ENCODE measurements at regions not wholly inside any gene's neighbourhood (a gene's known extent, or its start where the extent isn't known, plus 50 kb on each side); places are given as distances from the start of the nearest gene placed in this dataset.

- no peaks in the 10 kb centered on the region for H3K79me2 ChIP-seq (replicated peaks; ENCODE audit: insufficient read depth, low read length)
- H3K27ac ChIP-seq (ENCODE audit: low read length) = no peak overlapping the region
- H3F3A ChIP-seq (ENCODE audit: insufficient read depth, low read length, poor library complexity, severe bottlenecking) = no peaks in the 10 kb centered on the region
- no peaks in the 10 kb centered on the region for H3K9me2 ChIP-seq (ENCODE audit: insufficient read depth, low read length)
- H3K9me3 ChIP-seq (ENCODE audit: low read length) = no peaks in the 10 kb centered on the region
- TF ChIP-seq SMC3 (conservative IDR thresholded peaks at IDR 0.05; ENCODE audit: poor library complexity) (no peak), CTCF (IDR thresholded peaks at IDR 0.05; ENCODE audit: poor library complexity, severe bottlenecking) (no peak), EP300 (conservative IDR thresholded peaks at IDR 0.05; ENCODE audit: poor library complexity, severe bottlenecking) (no peak), EZH2 (IDR thresholded peaks at IDR 0.05; ENCODE audit: borderline replicate concordance, insufficient read depth, low read length, poor library complexity, severe bottlenecking) (no peak), RAD21 (conservative IDR thresholded peaks at IDR 0.05) (no peak), POLR2AphosphoS5 (IDR thresholded peaks at IDR 0.05) (no peak), MXI1 (conservative IDR thresholded peaks at IDR 0.05; ENCODE audit: poor library complexity, severe bottlenecking) (no peak), REST (IDR thresholded peaks at IDR 0.05; ENCODE audit: borderline replicate concordance) (no peak), TAF1 (IDR thresholded peaks at IDR 0.05; ENCODE audit: low read depth) (no peak)
- H3K4me2 ChIP-seq (ENCODE audit: low read length) = no peak overlapping the region
- no peaks in the 10 kb centered on the region for H3K27me3 ChIP-seq (ENCODE audit: insufficient read depth, low read depth, low read length)
- no peaks in the 10 kb centered on the region for H3K36me3 ChIP-seq (ENCODE audit: insufficient read depth, low read length)
- H4K20me1 ChIP-seq (ENCODE audit: insufficient read depth) = no peaks in the 10 kb centered on the region
- H3K9ac ChIP-seq (ENCODE audit: low read length) = no peak overlapping the region
- no peak overlapping the region for H3K4me3 ChIP-seq (ENCODE audit: low read length)
- no peak overlapping the region for H2AFZ ChIP-seq (ENCODE audit: low read depth, low read length)
These were observed 208.2 kb downstream of the SPP2 start for GRCh38 chr2:234258562-234259141.

- H3K36me3 ChIP-seq (ENCODE audit: insufficient read depth, low read length) = no peaks in the 10 kb centered on the region
- H3K9ac ChIP-seq (ENCODE audit: low read length) = no peak overlapping the region
- no peaks in the 10 kb centered on the region for H3K9me2 ChIP-seq (ENCODE audit: insufficient read depth, low read length)
- no peaks in the 10 kb centered on the region for H3K79me2 ChIP-seq (replicated peaks; ENCODE audit: insufficient read depth, low read length)
- no peak overlapping the region for H3K4me3 ChIP-seq (ENCODE audit: low read length)
- no peaks in the 10 kb centered on the region for H3K27me3 ChIP-seq (ENCODE audit: insufficient read depth, low read depth, low read length)
- H3F3A ChIP-seq (ENCODE audit: insufficient read depth, low read length, poor library complexity, severe bottlenecking) = no peaks in the 10 kb centered on the region
- no peak overlapping the region for H3K27ac ChIP-seq (ENCODE audit: low read length)
- no peak overlapping the region for H3K4me2 ChIP-seq (ENCODE audit: low read length)
- no peak overlapping the region for H2AFZ ChIP-seq (ENCODE audit: low read depth, low read length)
- TF ChIP-seq SMC3 (conservative IDR thresholded peaks at IDR 0.05; ENCODE audit: poor library complexity) (peak; percentile 65), EZH2 (IDR thresholded peaks at IDR 0.05; ENCODE audit: borderline replicate concordance, insufficient read depth, low read length, poor library complexity, severe bottlenecking) (no peak), REST (IDR thresholded peaks at IDR 0.05; ENCODE audit: borderline replicate concordance) (no peak), POLR2AphosphoS5 (IDR thresholded peaks at IDR 0.05) (no peak), MXI1 (conservative IDR thresholded peaks at IDR 0.05; ENCODE audit: poor library complexity, severe bottlenecking) (no peak), EP300 (conservative IDR thresholded peaks at IDR 0.05; ENCODE audit: poor library complexity, severe bottlenecking) (no peak), CTCF (IDR thresholded peaks at IDR 0.05; ENCODE audit: poor library complexity, severe bottlenecking) (peak; percentile 61), TAF1 (IDR thresholded peaks at IDR 0.05; ENCODE audit: low read depth) (no peak), RAD21 (conservative IDR thresholded peaks at IDR 0.05) (peak; percentile 56)
- H4K20me1 ChIP-seq (ENCODE audit: insufficient read depth) = no peaks in the 10 kb centered on the region
- H3K9me3 ChIP-seq (ENCODE audit: low read length) = no peaks in the 10 kb centered on the region
These were observed 207.5 kb downstream of the SPP2 start for GRCh38 chr2:234257859-234258561.
